ENCODE measurements at regions not wholly inside any gene's neighbourhood (a gene's known extent, or its start where the extent isn't known, plus 50 kb on each side); places are given as distances from the start of the nearest gene placed in this dataset.

- no peak for DNase-seq (ENCODE audit: low spot score)
Measured at GRCh38 chr18:68466672-68467071, 248.2 kb downstream of the TMX3 start.

- no peak for DNase-seq (ENCODE audit: low spot score)
Measured at GRCh38 chr18:68462766-68463165, 252.1 kb downstream of the TMX3 start.

GRCh38 chr18:68462148-68462547 lies 252.8 kb downstream of the TMX3 start:
- no peak for DNase-seq (ENCODE audit: low spot score)

- DNase-seq (ENCODE audit: low spot score): no peak
Measured at GRCh38 chr18:68461481-68462018, 253.4 kb downstream of the TMX3 start.

- DNase-seq (ENCODE audit: low spot score): no peak
Measured at GRCh38 chr18:68459968-68460367, 254.9 kb downstream of the TMX3 start.

GRCh38 chr18:68456985-68457384 lies 257.9 kb downstream of the TMX3 start:
- DNase-seq (ENCODE audit: low spot score): no peak

- DNase-seq (ENCODE audit: low spot score): no peak
Measured at GRCh38 chr18:68455229-68455603, 259.7 kb downstream of the TMX3 start.

- DNase-seq (ENCODE audit: low spot score): no peak
Measured at GRCh38 chr18:68454511-68455228, 260.2 kb downstream of the TMX3 start.

GRCh38 chr18:68449292-68449691 lies 265.6 kb downstream of the TMX3 start:
- no peak for DNase-seq (ENCODE audit: low spot score)

- no peak for DNase-seq (ENCODE audit: low spot score)
Measured at GRCh38 chr18:68448736-68449135, 266.2 kb downstream of the TMX3 start.

- DNase-seq (ENCODE audit: low spot score): no peak
Measured at GRCh38 chr18:68447286-68447685, 267.6 kb downstream of the TMX3 start.

GRCh38 chr18:68445668-68446426 lies 269.1 kb downstream of the TMX3 start:
- DNase-seq (ENCODE audit: low spot score): no peak

- no peak for DNase-seq (ENCODE audit: low spot score)
Measured at GRCh38 chr18:68445136-68445535, 269.8 kb downstream of the TMX3 start.

- no peak for DNase-seq (ENCODE audit: low spot score)
Measured at GRCh38 chr18:68441241-68441640, 273.7 kb downstream of the TMX3 start.

GRCh38 chr18:68440433-68440832 lies 274.5 kb downstream of the TMX3 start:
- no peak for DNase-seq (ENCODE audit: low spot score)

GRCh38 chr18:68439642-68440041 lies 275.3 kb downstream of the TMX3 start:
- no peak for DNase-seq (ENCODE audit: low spot score)

- DNase-seq (ENCODE audit: low spot score): no peak
Measured at GRCh38 chr18:68438983-68439382, 275.9 kb downstream of the TMX3 start.

GRCh38 chr18:68438536-68438935 lies 276.4 kb downstream of the TMX3 start:
- no peak for DNase-seq (ENCODE audit: low spot score)

GRCh38 chr18:68436485-68436884 lies 278.4 kb downstream of the TMX3 start:
- DNase-seq (ENCODE audit: low spot score): no peak

GRCh38 chr18:68435581-68435980 lies 279.3 kb downstream of the TMX3 start:
- no peak for DNase-seq (ENCODE audit: low spot score)

GRCh38 chr18:68431922-68432198 lies 283.0 kb downstream of the TMX3 start:
- no peak for DNase-seq (ENCODE audit: low spot score)

- DNase-seq (ENCODE audit: low spot score): no peak
Measured at GRCh38 chr18:68431111-68431921, 283.6 kb downstream of the TMX3 start.

- no peak for DNase-seq (ENCODE audit: low spot score)
Measured at GRCh38 chr18:68429841-68430240, 285.1 kb downstream of the TMX3 start.

Data from ureter (tissue), 1 donor.